HUDEP-2 (cell line): ENCODE measurements at regions not wholly inside any gene's neighbourhood (a gene's known extent, or its start where the extent isn't known, plus 50 kb on each side); places are given as distances from the start of the nearest gene placed in this dataset.
"Not testable (repeated sequence)": the region's sequence is repeated elsewhere in the genome, so short reads cannot be mapped to it uniquely, and the experiment has no call there.

Source experiments
- DNase-seq, 76 experiments: peaks; one replicate each; lab custom pipeline; 2025; ENCODE audit not compliant: unreplicated experiment in 76 of 76; lab: John Stamatoyannopoulos, UW

GRCh38 chr6:30832864-30833263, 51.5 kb upstream of the DDR1 start:
- no peak for DNase-seq

GRCh38 chr6:30830438-30830837, 53.9 kb upstream of the DDR1 start:
- DNase-seq = no peak

DNA sequence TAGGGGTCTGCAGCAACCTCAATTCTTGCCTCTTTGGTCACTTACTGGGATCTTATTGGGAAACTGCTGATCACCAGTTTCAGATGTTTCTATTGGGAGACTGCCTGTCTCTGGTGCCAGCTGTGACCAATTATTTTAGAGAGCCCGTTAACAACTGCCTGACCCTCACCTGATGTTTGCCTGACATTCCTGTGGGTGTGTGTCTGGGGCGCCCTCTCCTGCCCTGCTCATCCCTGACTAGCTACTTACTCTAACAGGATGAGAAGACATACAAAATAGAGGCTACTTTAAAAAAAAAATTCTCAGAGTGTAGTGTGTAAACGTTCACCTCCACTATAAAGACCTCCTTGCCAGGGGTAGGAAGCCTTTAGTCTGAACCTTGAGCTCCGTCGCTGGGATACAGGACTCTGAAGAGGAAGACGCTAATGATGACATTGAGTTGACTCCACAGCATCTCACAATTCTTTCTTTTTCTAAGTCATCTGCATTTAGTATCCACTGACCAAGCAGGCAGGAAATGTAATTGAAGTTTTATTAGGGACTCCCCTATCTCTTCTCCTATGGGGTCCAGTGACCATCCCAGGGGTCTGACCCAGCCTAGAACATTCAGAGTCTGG, 54.6 kb upstream of the DDR1 start:
- DNase-seq = no peak

GRCh38 chr6:30829033-30829432, 55.3 kb upstream of the DDR1 start:
- DNase-seq = no peak

GRCh38 chr6:30828027-30828962, 56.0 kb upstream of the DDR1 start:
- DNase-seq = peak in 71 of 76 experiments; percentile 15 to 89 (median 67)

DNA sequence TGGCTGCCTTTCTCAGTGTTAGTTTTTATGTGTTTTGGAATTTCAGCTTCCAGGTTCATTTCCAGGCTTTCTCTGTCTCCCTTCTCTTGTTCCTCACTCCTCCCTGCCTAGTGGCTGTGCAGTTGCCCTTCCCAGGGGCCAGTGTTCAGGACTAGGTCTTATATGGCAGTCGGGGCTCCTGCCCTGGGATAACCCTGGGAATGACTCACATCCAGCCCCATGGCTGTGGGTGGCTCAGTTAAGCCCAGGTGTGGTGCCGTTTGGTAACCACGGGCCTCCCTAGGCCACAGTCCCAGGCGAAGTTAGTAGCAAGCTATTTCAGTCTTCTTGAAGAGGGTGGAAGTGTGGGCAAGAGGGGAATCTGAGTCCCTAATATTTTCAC, 57.4 kb upstream of the DDR1 start:
- DNase-seq = no peak

- DNase-seq = no peak
Observed at GRCh38 chr6:30824698-30825097, 59.6 kb upstream of the DDR1 start.

DNA sequence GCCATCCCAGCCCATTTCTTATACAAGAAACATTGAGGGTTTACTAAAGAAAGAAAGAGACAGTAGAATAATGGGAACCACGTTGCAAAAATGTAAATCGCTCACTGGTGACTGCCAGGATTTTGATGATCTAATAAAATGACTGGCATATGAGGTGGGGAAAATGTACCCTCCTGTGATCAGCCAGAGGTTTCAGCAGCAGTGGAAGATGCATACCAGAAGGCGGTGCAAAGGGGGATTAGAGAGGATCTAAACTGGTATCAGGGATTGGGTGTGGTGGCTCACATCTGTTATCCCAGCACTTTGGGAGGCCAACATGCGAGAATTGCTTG, 60.8 kb upstream of the DDR1 start:
- no peak for DNase-seq

GRCh38 chr6:30821862-30822784, 62.2 kb upstream of the DDR1 start:
- DNase-seq = peak in 23 of 76 experiments; percentile 10 to 62 (median 34)

DNA sequence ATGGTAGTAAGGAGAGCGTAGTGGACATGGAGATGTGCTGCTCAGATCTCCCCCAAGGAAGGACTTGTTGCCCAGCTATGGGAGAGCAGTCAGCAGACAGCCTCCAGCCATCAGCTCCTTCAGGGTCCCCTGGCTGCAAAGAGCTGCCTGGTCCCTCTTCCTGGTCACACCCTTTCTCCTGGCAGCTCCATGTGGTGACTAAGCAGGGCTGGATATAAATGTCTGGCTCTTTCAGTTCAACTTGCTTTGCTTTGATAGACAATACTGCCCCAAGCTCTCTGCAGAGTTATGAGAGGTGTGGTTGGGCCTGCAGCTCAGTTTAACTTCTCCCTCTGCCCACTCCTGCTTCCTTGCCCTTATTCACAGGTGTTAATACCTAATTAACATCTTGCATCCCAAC, 64.1 kb upstream of the DDR1 start:
- DNase-seq = no peak

DNA sequence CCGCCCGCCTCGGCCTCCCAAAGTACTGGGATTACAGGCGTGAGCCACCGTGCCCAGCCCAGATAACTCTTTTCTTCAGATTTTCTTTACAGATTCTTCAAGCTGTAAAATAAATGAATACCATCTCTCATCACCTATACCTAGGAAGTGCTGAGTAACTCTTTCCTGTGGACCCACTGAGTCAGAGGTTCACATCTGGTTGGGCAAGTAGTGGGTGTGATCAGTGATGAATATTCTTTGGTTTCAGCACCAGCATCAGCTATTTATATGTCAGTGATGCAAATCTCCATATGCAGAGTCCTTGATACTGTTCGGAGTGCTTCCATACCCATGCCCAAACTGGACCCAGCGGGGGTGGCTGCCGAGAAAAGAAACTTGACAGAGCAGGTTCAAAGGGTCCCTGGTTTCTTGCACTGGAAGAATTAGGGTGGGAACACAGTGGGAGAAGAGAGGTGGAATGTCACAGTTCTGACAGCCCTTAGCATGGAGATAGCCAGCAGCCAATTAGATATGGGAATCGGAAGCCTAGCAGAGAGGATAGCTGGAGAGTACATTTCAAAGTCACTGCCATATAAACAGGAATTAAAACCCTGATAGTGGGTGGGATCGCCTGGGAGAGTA, 64.9 kb upstream of the DDR1 start:
- DNase-seq = no peak

DNA sequence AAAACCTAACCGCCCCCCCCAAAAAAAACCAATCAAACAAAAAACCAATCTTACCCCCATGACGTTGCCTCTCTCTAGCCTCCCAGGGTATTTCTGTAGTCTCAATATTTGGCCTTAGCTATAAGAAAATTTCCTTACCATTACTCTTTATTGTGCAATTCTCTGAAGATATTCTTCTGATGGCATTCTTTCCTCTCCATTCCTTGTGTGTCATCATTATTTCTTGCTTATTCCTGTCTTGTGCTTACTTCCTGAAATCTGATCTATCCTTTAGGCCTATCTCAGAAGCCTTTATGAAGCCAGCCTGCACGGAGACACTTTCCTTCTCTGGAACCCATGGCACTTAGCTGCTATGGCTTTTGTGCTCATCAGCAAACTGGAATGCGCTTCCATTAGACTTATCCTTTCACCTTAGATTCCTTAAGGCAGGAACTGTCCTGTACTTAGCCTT, 65.9 kb upstream of the DDR1 start:
- no peak for DNase-seq

- DNase-seq = no peak
Observed at GRCh38 chr6:30816791-30817739, 67.3 kb upstream of the DDR1 start.

- DNase-seq = not testable (repeated sequence)
Observed at GRCh38 chr6:30816296-30816695, 68.0 kb upstream of the DDR1 start.

DNA sequence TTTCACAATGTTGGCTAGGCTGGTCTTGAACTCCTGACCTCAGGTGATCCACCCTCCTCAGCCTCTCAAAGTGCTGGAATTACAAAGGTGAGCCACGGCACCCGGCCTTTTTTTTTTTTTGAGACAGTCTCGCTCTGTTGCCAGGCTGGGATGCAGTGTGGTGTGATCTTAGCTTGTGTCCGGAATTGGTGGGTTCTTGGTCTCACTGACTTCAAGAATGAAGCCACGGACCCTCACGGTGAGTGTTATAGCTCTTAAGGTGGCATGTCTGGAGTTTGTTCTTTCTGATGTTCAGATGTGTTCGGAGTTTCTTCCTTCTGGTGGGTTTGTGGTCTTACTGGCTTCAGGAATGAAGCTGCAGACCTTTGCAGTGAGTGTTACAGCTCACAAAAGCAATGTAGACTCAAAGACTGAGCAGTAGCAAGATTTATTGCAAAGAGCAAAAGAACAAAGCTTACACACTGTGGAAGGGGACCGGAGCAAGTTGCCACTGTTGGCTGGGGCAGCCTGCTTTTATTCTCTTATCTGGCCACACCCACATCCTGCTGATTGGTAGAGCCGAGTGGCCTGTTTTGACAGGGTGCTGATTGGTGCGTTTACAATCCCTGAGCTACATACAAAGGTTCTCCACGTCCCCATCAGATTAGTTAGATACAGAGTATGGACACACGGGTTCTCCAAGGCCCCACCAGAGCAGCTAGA, 69.1 kb upstream of the DDR1 start:
- not testable (repeated sequence) for DNase-seq

- DNase-seq = no peak
Observed at GRCh38 chr6:30814146-30815040, 69.9 kb upstream of the DDR1 start.

- no peak for DNase-seq
Observed at GRCh38 chr6:30813631-30814145, 69.3 kb upstream of the IER3 start.
